ENCODE measurements at regions not wholly inside any gene's neighbourhood (a gene's known extent, or its start where the extent isn't known, plus 50 kb on each side); places are given as distances from the start of the nearest gene placed in this dataset.
"Not testable (repeated sequence)": the region's sequence is repeated elsewhere in the genome, so short reads cannot be mapped to it uniquely, and the experiment has no call there.

GRCh38 chr21:20215959-20216358, 782.2 kb upstream of the NCAM2 start:
- no TSS peak for BruUV-seq (replicated peaks)
- H3K4me1 ChIP-seq (ENCODE audit: control insufficient read depth, insufficient read depth, low read length) = no peaks in the 10 kb centered on the region
- no peaks in the 10 kb centered on the region for H3K36me3 ChIP-seq (ENCODE audit: control insufficient read depth, insufficient read depth, low read length)
- ChIA-PET POLR2A (no interaction called here), CTCF (no interaction called here)
- ATAC-seq (no peak), DNase-seq (ENCODE audit: low read depth, low spot score) (no peak)
- TF ChIP-seq SIN3A (IDR thresholded peaks at IDR 0.05; ENCODE audit: borderline replicate concordance, insufficient read depth, low read depth, low read length) = no peak
- H3K27ac ChIP-seq (ENCODE audit: low read length) = no peak overlapping the region
- in situ Hi-C loops (cut with HindIII; ENCODE audit: low pct_unique_long_range_greater_than_20kb, low sequenced_read_pairs) (no loop called here), intact Hi-C loops (cut with micrococcal nuclease; ENCODE audit: unreplicated experiment) (no loop called here)
- H3K27me3 ChIP-seq (ENCODE audit: control insufficient read depth, insufficient read depth, low read length) = no peaks in the 10 kb centered on the region
- no peak overlapping the region for H3K4me3 ChIP-seq (ENCODE audit: low read depth in 2 of 2, low read length in 2 of 2)
- no peaks in the 10 kb centered on the region for H3K9me3 ChIP-seq (ENCODE audit: control insufficient read depth, insufficient read depth, low read depth, low read length)

GRCh38 chr21:20220586-20220985, 777.6 kb upstream of the NCAM2 start:
- POLR2A ChIA-PET = no interaction called here

GRCh38 chr21:20221981-20222380, 776.2 kb upstream of the NCAM2 start:
- H3K36me3 ChIP-seq (ENCODE audit: control insufficient read depth, insufficient read depth, low read length); ATAC-seq; CTCF ChIA-PET; H3K27me3 ChIP-seq (ENCODE audit: control insufficient read depth, insufficient read depth, low read length); intact Hi-C loops (cut with micrococcal nuclease; ENCODE audit: unreplicated experiment); in situ Hi-C loops (cut with HindIII; ENCODE audit: low pct_unique_long_range_greater_than_20kb, low sequenced_read_pairs); POLR2A ChIA-PET; H3K27ac ChIP-seq (ENCODE audit: low read length); BruUV-seq (replicated peaks); H3K4me3 ChIP-seq (ENCODE audit: low read depth in 2 of 2, low read length in 2 of 2); H3K4me1 ChIP-seq (ENCODE audit: control insufficient read depth, insufficient read depth, low read length); DNase-seq (ENCODE audit: low read depth, low spot score); H3K9me3 ChIP-seq (ENCODE audit: control insufficient read depth, insufficient read depth, low read depth, low read length): not testable (repeated sequence)

More at GRCh38 chr21:20220586-20220985, 777.6 kb upstream of the NCAM2 start:
- no TSS peak for BruUV-seq (replicated peaks)
- ATAC-seq (no peak), DNase-seq (ENCODE audit: low read depth, low spot score) (no peak)
- TF ChIP-seq SIN3A (IDR thresholded peaks at IDR 0.05; ENCODE audit: borderline replicate concordance, insufficient read depth, low read depth, low read length) (no peak), TCF7L2 (IDR thresholded peaks at IDR 0.05; ENCODE audit: low read depth, low read length) (no peak), POLR2AphosphoS5 (IDR thresholded peaks at IDR 0.05; ENCODE audit: low read depth, low read length) (no peak), REST (IDR thresholded peaks at IDR 0.05; ENCODE audit: insufficient read depth in 1 of 2, low read depth in 2 of 2, low read length in 1 of 2) (no peak), CTCF (IDR thresholded peaks at IDR 0.05) (no peak)
- in situ Hi-C loops (cut with HindIII; ENCODE audit: low pct_unique_long_range_greater_than_20kb, low sequenced_read_pairs) (no loop called here), intact Hi-C loops (cut with micrococcal nuclease; ENCODE audit: unreplicated experiment) (no loop called here)
- Histone ChIP-seq H3K4me3 (ENCODE audit: low read depth in 2 of 2, low read length in 2 of 2) (no peak overlapping the region), H3K27ac (ENCODE audit: low read length) (no peak overlapping the region), H3K9me3 (ENCODE audit: control insufficient read depth, insufficient read depth, low read depth, low read length) (no peaks in the 10 kb centered on the region), H3K4me1 (ENCODE audit: control insufficient read depth, insufficient read depth, low read length) (no peaks in the 10 kb centered on the region), H3K27me3 (ENCODE audit: control insufficient read depth, insufficient read depth, low read length) (no peaks in the 10 kb centered on the region), H3K36me3 (ENCODE audit: control insufficient read depth, insufficient read depth, low read length) (no peaks in the 10 kb centered on the region)
- CTCF ChIA-PET = no interaction called here

GRCh38 chr21:20236649-20237048, 761.6 kb upstream of the NCAM2 start:
- H3K36me3 ChIP-seq (ENCODE audit: control insufficient read depth, insufficient read depth, low read length); BruUV-seq (replicated peaks); POLR2A ChIA-PET; DNase-seq (ENCODE audit: low read depth, low spot score); H3K9me3 ChIP-seq (ENCODE audit: control insufficient read depth, insufficient read depth, low read depth, low read length); H3K27ac ChIP-seq (ENCODE audit: low read length); in situ Hi-C loops (cut with HindIII; ENCODE audit: low pct_unique_long_range_greater_than_20kb, low sequenced_read_pairs); H3K4me3 ChIP-seq (ENCODE audit: low read depth in 2 of 2, low read length in 2 of 2); intact Hi-C loops (cut with micrococcal nuclease; ENCODE audit: unreplicated experiment); H3K27me3 ChIP-seq (ENCODE audit: control insufficient read depth, insufficient read depth, low read length); H3K4me1 ChIP-seq (ENCODE audit: control insufficient read depth, insufficient read depth, low read length); ATAC-seq; CTCF ChIA-PET: not testable (repeated sequence)
